ENCODE measurements at regions not wholly inside any gene's neighbourhood (a gene's known extent, or its start where the extent isn't known, plus 50 kb on each side); places are given as distances from the start of the nearest gene placed in this dataset.

- Histone ChIP-seq H4K20me1 (ENCODE audit: insufficient read depth, low read length) (no peaks in the 10 kb centered on the region), H3K4me1 (ENCODE audit: insufficient read depth, low read length, severe bottlenecking) (no peaks in the 10 kb centered on the region), H3K27me3 (ENCODE audit: insufficient read depth, low read length) (no peaks in the 10 kb centered on the region), H3K4me2 (ENCODE audit: low read length) (no peak overlapping the region), H3K4me3 (ENCODE audit: low read depth, low read length, poor library complexity, severe bottlenecking) (no peak overlapping the region), H3K9me3 (ENCODE audit: low read length) (no peaks in the 10 kb centered on the region), H3K36me3 (ENCODE audit: insufficient read depth, low read length) (no peaks in the 10 kb centered on the region), H3K27ac (ENCODE audit: low read depth, low read length, poor library complexity, severe bottlenecking) (no peak overlapping the region), H3K79me2 (ENCODE audit: insufficient read depth, low read length) (no peaks in the 10 kb centered on the region), H2AFZ (ENCODE audit: low read length) (no peak overlapping the region), H3K9ac (ENCODE audit: low read length) (no peak overlapping the region), H3K9me2 (ENCODE audit: low read depth, low read length) (no peaks in the 10 kb centered on the region; the same call in 1 of the 2 replicates), H3F3A (ENCODE audit: insufficient read depth, low read length) (no peaks in the 10 kb centered on the region)
- no peak for TF ChIP-seq EZH2 (IDR thresholded peaks at IDR 0.05; ENCODE audit: borderline replicate concordance, low read length)
- TF ChIP-seq, protein P1, sequence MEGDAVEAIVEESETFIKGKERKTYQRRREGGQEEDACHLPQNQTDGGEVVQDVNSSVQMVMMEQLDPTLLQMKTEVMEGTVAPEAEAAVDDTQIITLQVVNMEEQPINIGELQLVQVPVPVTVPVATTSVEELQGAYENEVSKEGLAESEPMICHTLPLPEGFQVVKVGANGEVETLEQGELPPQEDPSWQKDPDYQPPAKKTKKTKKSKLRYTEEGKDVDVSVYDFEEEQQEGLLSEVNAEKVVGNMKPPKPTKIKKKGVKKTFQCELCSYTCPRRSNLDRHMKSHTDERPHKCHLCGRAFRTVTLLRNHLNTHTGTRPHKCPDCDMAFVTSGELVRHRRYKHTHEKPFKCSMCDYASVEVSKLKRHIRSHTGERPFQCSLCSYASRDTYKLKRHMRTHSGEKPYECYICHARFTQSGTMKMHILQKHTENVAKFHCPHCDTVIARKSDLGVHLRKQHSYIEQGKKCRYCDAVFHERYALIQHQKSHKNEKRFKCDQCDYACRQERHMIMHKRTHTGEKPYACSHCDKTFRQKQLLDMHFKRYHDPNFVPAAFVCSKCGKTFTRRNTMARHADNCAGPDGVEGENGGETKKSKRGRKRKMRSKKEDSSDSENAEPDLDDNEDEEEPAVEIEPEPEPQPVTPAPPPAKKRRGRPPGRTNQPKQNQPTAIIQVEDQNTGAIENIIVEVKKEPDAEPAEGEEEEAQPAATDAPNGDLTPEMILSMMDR (IDR thresholded peaks at IDR 0.05; ENCODE audit: low read length) = no peak
Observed at GRCh38 chr1:196001188-196001587, 607.1 kb downstream of the KCNT2 start.

- Histone ChIP-seq H3K9me2 (ENCODE audit: low read depth, low read length) (no peaks in the 10 kb centered on the region; the same call in 1 of the 2 replicates), H3K79me2 (ENCODE audit: insufficient read depth, low read length) (no peaks in the 10 kb centered on the region), H4K20me1 (ENCODE audit: insufficient read depth, low read length) (no peaks in the 10 kb centered on the region), H2AFZ (ENCODE audit: low read length) (no peak overlapping the region), H3K4me3 (ENCODE audit: low read depth, low read length, poor library complexity, severe bottlenecking) (no peak overlapping the region), H3K36me3 (ENCODE audit: insufficient read depth, low read length) (no peaks in the 10 kb centered on the region), H3K4me1 (ENCODE audit: insufficient read depth, low read length, severe bottlenecking) (no peaks in the 10 kb centered on the region), H3K9ac (ENCODE audit: low read length) (no peak overlapping the region), H3K27ac (ENCODE audit: low read depth, low read length, poor library complexity, severe bottlenecking) (no peak overlapping the region), H3K9me3 (ENCODE audit: low read length) (no peaks in the 10 kb centered on the region), H3F3A (ENCODE audit: insufficient read depth, low read length) (no peaks in the 10 kb centered on the region), H3K27me3 (ENCODE audit: insufficient read depth, low read length) (no peaks in the 10 kb centered on the region), H3K4me2 (ENCODE audit: low read length) (no peak overlapping the region)
- no peak for TF ChIP-seq EZH2 (IDR thresholded peaks at IDR 0.05; ENCODE audit: borderline replicate concordance, low read length)
- TF ChIP-seq, protein P1 (IDR thresholded peaks at IDR 0.05; ENCODE audit: low read length) = no peak
Observed at GRCh38 chr1:195999022-195999421, 609.2 kb downstream of the KCNT2 start.

GRCh38 chr1:195981448-195982139 lies 626.6 kb downstream of the KCNT2 start:
- H3K27me3 ChIP-seq (ENCODE audit: insufficient read depth, low read length) = no peaks in the 10 kb centered on the region
- no peak overlapping the region for H3K27ac ChIP-seq (ENCODE audit: low read depth, low read length, poor library complexity, severe bottlenecking)
- no peak overlapping the region for H2AFZ ChIP-seq (ENCODE audit: low read length)
- H3K36me3 ChIP-seq (ENCODE audit: insufficient read depth, low read length) = no peaks in the 10 kb centered on the region
- H3F3A ChIP-seq (ENCODE audit: insufficient read depth, low read length) = no peaks in the 10 kb centered on the region
- no peaks in the 10 kb centered on the region for H3K9me3 ChIP-seq (ENCODE audit: low read length)
- H4K20me1 ChIP-seq (ENCODE audit: insufficient read depth, low read length) = no peaks in the 10 kb centered on the region
- TF ChIP-seq, protein P1 (IDR thresholded peaks at IDR 0.05; ENCODE audit: low read length) = no peak
- TF ChIP-seq EZH2 (IDR thresholded peaks at IDR 0.05; ENCODE audit: borderline replicate concordance, low read length) = no peak
- no peaks in the 10 kb centered on the region for H3K4me1 ChIP-seq (ENCODE audit: insufficient read depth, low read length, severe bottlenecking)
- no peaks in the 10 kb centered on the region for H3K9me2 ChIP-seq (ENCODE audit: low read depth, low read length)
- H3K9ac ChIP-seq (ENCODE audit: low read length) = no peak overlapping the region
- H3K4me2 ChIP-seq (ENCODE audit: low read length) = no peak overlapping the region
- no peaks in the 10 kb centered on the region for H3K79me2 ChIP-seq (ENCODE audit: insufficient read depth, low read length)
- no peak overlapping the region for H3K4me3 ChIP-seq (ENCODE audit: low read depth, low read length, poor library complexity, severe bottlenecking)
